NT2/D1 (cell line): ENCODE measurements at regions not wholly inside any gene's neighbourhood (a gene's known extent, or its start where the extent isn't known, plus 50 kb on each side); places are given as distances from the start of the nearest gene placed in this dataset.

Source experiments
- SUZ12 ChIP-seq: IDR thresholded peaks from 2 replicates; pipeline ENCODE4 v1.6.1; 2011; ENCODE audit not compliant: insufficient read length, insufficient read depth; ENCODE audit errors: extremely low read depth
- YY1 ChIP-seq: IDR thresholded peaks from 2 replicates; pipeline ENCODE4 v1.6.1; 2011; ENCODE audit not compliant: insufficient read length, insufficient read depth

DNA sequence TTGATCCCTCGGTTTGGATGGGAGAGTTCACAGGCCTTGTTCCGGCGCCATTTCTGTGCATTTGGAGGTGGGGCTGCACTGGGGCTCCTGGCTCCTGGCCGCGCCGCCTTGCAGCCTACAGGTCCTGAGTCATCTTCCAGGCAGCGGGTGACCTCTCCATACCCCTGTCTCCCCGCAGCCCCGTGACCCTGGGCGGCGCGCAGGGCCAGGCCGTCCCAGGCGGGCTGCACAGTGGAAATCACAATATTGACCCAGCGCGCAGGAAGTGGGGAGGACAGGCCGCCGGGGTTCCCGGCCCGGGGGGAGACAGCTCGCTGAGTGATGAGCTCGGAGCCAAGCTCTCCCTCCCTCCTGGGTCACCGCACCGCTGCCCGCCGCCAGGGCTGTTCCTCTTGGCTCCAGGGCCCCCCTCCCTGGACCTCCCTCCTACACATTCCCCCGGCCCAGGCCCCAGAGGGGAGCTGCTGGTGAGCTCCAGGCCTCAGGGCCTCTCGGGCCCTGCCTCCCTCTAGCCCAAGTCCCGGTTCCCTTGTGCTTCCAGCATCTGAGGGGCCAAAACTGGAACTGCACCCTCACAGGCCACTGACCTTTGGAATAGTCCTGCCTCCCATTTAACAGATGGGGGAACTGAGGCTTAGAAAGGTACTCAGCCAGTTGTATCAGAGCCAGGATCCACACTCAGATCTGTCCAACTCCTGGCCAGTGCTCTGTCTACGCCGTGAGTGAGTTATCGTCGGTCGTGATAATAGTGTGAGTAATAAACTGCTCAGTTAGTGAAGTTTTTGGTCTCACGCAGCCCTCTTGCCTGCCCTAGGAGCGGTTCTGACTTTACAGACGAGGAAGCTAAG, 142.9 kb upstream of the WNT4 start:
- no peak for TF ChIP-seq SUZ12
- TF ChIP-seq YY1: no peak
